ENCODE measurements at regions not wholly inside any gene's neighbourhood (a gene's known extent, or its start where the extent isn't known, plus 50 kb on each side); places are given as distances from the start of the nearest gene placed in this dataset.
"Not testable (repeated sequence)": the region's sequence is repeated elsewhere in the genome, so short reads cannot be mapped to it uniquely, and the experiment has no call there.

- DNase-seq = no peak
Measured at GRCh38 chr16:77488652-77489051, 53.8 kb upstream of the ADAMTS18 start.

GRCh38 chr16:77491091-77491490 lies 56.3 kb upstream of the ADAMTS18 start:
- no peak for DNase-seq

- no peak for DNase-seq
Measured at GRCh38 chr16:77496934-77497333, 62.1 kb upstream of the ADAMTS18 start.

GRCh38 chr16:77499373-77500285 lies 64.8 kb upstream of the ADAMTS18 start:
- DNase-seq = no peak

GRCh38 chr16:77500286-77500598 lies 65.4 kb upstream of the ADAMTS18 start:
- DNase-seq = no peak

GRCh38 chr16:77500934-77501664 lies 66.3 kb upstream of the ADAMTS18 start:
- no peak for DNase-seq

- DNase-seq = no peak
Measured at GRCh38 chr16:77502448-77502847, 67.6 kb upstream of the ADAMTS18 start.

GRCh38 chr16:77506492-77506891 lies 71.7 kb upstream of the ADAMTS18 start:
- not testable (repeated sequence) for DNase-seq

- DNase-seq = no peak
Measured at GRCh38 chr16:77509051-77509450, 74.2 kb upstream of the ADAMTS18 start.

GRCh38 chr16:77509796-77510195 lies 75.0 kb upstream of the ADAMTS18 start:
- no peak for DNase-seq

- no peak for DNase-seq
Measured at GRCh38 chr16:77511053-77511452, 76.2 kb upstream of the ADAMTS18 start.

GRCh38 chr16:77514500-77515220 lies 79.8 kb upstream of the ADAMTS18 start:
- no peak for DNase-seq

- DNase-seq = not testable (repeated sequence)
Measured at GRCh38 chr16:77525226-77525625, 90.4 kb upstream of the ADAMTS18 start.

GRCh38 chr16:77531752-77532151 lies 96.9 kb upstream of the ADAMTS18 start:
- DNase-seq = no peak

GRCh38 chr16:77536809-77537208 lies 102.0 kb upstream of the ADAMTS18 start:
- no peak for DNase-seq

GRCh38 chr16:77539421-77540034 lies 104.7 kb upstream of the ADAMTS18 start:
- DNase-seq = no peak

GRCh38 chr16:77540646-77541045 lies 105.8 kb upstream of the ADAMTS18 start:
- no peak for DNase-seq

- DNase-seq = no peak
Measured at GRCh38 chr16:77541165-77541564, 106.3 kb upstream of the ADAMTS18 start.

GRCh38 chr16:77548151-77548550 lies 113.3 kb upstream of the ADAMTS18 start:
- no peak for DNase-seq

- DNase-seq = no peak
Measured at GRCh38 chr16:77548766-77549165, 113.9 kb upstream of the ADAMTS18 start.

GRCh38 chr16:77549876-77550275 lies 115.0 kb upstream of the ADAMTS18 start:
- DNase-seq = no peak

GRCh38 chr16:77551357-77551756 lies 116.5 kb upstream of the ADAMTS18 start:
- no peak for DNase-seq

- no peak for DNase-seq
Measured at GRCh38 chr16:77553130-77553529, 118.3 kb upstream of the ADAMTS18 start.
